Uterus (tissue), 2 donors: ENCODE measurements at regions not wholly inside any gene's neighbourhood (a gene's known extent, or its start where the extent isn't known, plus 50 kb on each side); places are given as distances from the start of the nearest gene placed in this dataset.
"Not testable (repeated sequence)": the region's sequence is repeated elsewhere in the genome, so short reads cannot be mapped to it uniquely, and the experiment has no call there.

Experiments used
- POLR2A ChIP-seq, 2 donors: fragments of 450-650 bp; IDR thresholded peaks; one replicate each; pipeline ENCODE4 v1.6.1; 2016; ENCODE audit warnings: antibody characterized with exemption in 2 of 2, mild to moderate bottlenecking in 1 of 2, moderate library complexity in 1 of 2
- TF ChIP-seq, protein P1 (sequence below), 4 experiments: fragments of 200-600 bp in 2 of 4; fragments of 450-650 bp in 2 of 4; sonication (generic) in 2 of 4; IDR thresholded peaks; one replicate each; pipeline ENCODE4 v1.5.1; 2016 to 2019; ENCODE audit warnings: antibody characterized with exemption in 4 of 4, mild to moderate bottlenecking in 2 of 4, moderate library complexity in 1 of 4

DNA sequence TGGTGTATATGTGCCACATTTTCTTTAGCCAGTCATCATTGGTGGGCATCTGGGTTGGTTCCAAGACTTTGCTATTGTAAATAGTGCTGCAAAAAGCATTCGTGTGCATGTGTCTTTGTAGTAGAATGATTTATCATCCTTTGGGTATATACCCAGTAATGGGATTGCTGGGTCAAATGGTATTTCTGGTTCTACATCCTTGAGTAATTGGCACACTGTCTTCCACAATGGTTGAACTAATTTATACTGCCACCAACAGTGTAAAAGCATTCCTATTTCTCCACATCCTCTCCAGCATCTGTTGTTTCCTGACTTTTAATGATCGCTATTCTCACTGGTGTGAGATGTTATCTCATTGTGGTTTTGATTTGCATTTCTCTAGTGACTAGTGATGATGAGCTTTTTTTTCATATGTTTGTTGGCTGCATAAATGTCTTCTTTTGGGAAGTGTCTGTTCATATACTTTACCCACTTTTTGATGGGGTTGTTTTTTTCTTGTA lies 264.6 kb upstream of the ETAA1 start:
- TF ChIP-seq, protein P1, sequence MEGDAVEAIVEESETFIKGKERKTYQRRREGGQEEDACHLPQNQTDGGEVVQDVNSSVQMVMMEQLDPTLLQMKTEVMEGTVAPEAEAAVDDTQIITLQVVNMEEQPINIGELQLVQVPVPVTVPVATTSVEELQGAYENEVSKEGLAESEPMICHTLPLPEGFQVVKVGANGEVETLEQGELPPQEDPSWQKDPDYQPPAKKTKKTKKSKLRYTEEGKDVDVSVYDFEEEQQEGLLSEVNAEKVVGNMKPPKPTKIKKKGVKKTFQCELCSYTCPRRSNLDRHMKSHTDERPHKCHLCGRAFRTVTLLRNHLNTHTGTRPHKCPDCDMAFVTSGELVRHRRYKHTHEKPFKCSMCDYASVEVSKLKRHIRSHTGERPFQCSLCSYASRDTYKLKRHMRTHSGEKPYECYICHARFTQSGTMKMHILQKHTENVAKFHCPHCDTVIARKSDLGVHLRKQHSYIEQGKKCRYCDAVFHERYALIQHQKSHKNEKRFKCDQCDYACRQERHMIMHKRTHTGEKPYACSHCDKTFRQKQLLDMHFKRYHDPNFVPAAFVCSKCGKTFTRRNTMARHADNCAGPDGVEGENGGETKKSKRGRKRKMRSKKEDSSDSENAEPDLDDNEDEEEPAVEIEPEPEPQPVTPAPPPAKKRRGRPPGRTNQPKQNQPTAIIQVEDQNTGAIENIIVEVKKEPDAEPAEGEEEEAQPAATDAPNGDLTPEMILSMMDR (IDR thresholded peaks at IDR 0.05): not testable (repeated sequence)
- TF ChIP-seq POLR2A (IDR thresholded peaks at IDR 0.05): not testable (repeated sequence)
